ENCODE measurements at regions not wholly inside any gene's neighbourhood (a gene's known extent, or its start where the extent isn't known, plus 50 kb on each side); places are given as distances from the start of the nearest gene placed in this dataset.
A peak's percentile ranks its signal among the peaks of the same experiment; 100 is the strongest.

DNA sequence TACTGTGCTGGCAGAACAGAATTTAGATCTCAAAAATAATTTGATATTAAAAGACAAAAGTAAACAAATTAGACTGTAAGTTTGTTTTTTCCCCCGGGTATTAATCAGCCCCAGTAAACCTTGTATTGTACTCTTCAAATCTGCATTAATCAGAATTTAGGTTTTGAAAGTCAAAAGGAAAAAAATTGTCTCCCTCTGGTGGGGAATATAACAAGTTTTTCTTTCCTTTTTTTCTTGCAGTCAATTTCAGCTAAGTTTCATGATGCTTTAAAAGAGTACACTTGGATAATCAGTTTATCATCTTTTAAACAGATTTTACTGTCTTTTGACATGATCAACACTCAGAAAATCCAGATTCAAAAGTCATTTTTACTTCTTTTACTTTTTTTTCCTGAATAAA lies 134.5 kb upstream of the PKN2 start:
- TF ChIP-seq, protein P1, sequence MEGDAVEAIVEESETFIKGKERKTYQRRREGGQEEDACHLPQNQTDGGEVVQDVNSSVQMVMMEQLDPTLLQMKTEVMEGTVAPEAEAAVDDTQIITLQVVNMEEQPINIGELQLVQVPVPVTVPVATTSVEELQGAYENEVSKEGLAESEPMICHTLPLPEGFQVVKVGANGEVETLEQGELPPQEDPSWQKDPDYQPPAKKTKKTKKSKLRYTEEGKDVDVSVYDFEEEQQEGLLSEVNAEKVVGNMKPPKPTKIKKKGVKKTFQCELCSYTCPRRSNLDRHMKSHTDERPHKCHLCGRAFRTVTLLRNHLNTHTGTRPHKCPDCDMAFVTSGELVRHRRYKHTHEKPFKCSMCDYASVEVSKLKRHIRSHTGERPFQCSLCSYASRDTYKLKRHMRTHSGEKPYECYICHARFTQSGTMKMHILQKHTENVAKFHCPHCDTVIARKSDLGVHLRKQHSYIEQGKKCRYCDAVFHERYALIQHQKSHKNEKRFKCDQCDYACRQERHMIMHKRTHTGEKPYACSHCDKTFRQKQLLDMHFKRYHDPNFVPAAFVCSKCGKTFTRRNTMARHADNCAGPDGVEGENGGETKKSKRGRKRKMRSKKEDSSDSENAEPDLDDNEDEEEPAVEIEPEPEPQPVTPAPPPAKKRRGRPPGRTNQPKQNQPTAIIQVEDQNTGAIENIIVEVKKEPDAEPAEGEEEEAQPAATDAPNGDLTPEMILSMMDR (IDR thresholded peaks at IDR 0.05) = peak in 1 of 3 experiments; percentile 7
- no peak for TF ChIP-seq POLR2A (IDR thresholded peaks at IDR 0.05)

Measured in testis (tissue), 2 donors.